Stimulated activated naive CD8-positive, alpha-beta T cell treated with anti-CD3 and anti-CD28 coated beads, Interleukin-15, amount 100 ng/mL, for 72 hours (primary cell): ENCODE measurements at regions not wholly inside any gene's neighbourhood (a gene's known extent, or its start where the extent isn't known, plus 50 kb on each side); places are given as distances from the start of the nearest gene placed in this dataset.
"Not testable (repeated sequence)": the region's sequence is repeated elsewhere in the genome, so short reads cannot be mapped to it uniquely, and the experiment has no call there.

Source experiments
- ATAC-seq: fragments of 150-1000 bp; cut with Tn5 transposase; 2 replicates; pipeline ENCODE4 v1.10.0; 2021; ENCODE audit warnings: mild to moderate bottlenecking, moderate library complexity
- DNase-seq, 2 donors: peaks; one replicate each; pipeline ENCODE4 v3.0.0; 2021 to 2022
- H3K27ac Mint-ChIP-seq, 2 donors: one replicate each; pipeline ENCODE4 v1.8.0; 2022; ENCODE audit warnings: mild to moderate bottlenecking in 2 of 2, mixed read lengths in 2 of 2, moderate library complexity in 2 of 2
- H3K27me3 Mint-ChIP-seq: one replicate; pipeline ENCODE4 v1.8.0; 2022; ENCODE audit warnings: mixed read lengths
- H3K4me1 Mint-ChIP-seq: one replicate; pipeline ENCODE4 v1.8.0; 2022; ENCODE audit warnings: mild to moderate bottlenecking, mixed read lengths
- H3K4me3 Mint-ChIP-seq, 2 donors: one replicate each; pipeline ENCODE4 v1.8.0; 2022; ENCODE audit warnings: mild to moderate bottlenecking in 2 of 2, mixed read lengths in 2 of 2, moderate library complexity in 1 of 2
- H3K9me3 Mint-ChIP-seq, 2 donors: one replicate each; pipeline ENCODE4 v1.8.0; 2022; ENCODE audit warnings: mixed read lengths in 2 of 2

GRCh38 chr3:44120721-44121582, 120.7 kb upstream of the TOPAZ1 start:
- Mint-ChIP-seq H3K4me1 (no peaks in the 10 kb centered on the region), H3K27me3 (peaks cover 32% of the 10 kb centered on the region), H3K27ac (peak overlapping the region in 1 of 2 donors; percentile 7), H3K4me3 (no peak overlapping the region), H3K9me3 (no peaks in the 10 kb centered on the region)
- DNase-seq (no peak), ATAC-seq (no peak)

- no peak for DNase-seq
- Mint-ChIP-seq H3K4me1 (peaks cover 15% of the 10 kb centered on the region), H3K27me3 (no peaks in the 10 kb centered on the region), H3K27ac (no peak overlapping the region), H3K9me3 (no peaks in the 10 kb centered on the region), H3K4me3 (no peak overlapping the region)
- ATAC-seq = no peak
Observed at GRCh38 chr3:44125246-44125645, 116.4 kb upstream of the TOPAZ1 start.

GRCh38 chr3:44125882-44126281, 115.8 kb upstream of the TOPAZ1 start:
- DNase-seq (no peak), ATAC-seq (no peak)
- no peak overlapping the region for H3K27ac Mint-ChIP-seq
- peaks cover 19% of the 10 kb centered on the region for H3K4me1 Mint-ChIP-seq
- H3K27me3 Mint-ChIP-seq = no peaks in the 10 kb centered on the region
- no peak overlapping the region for H3K4me3 Mint-ChIP-seq
- no peaks in the 10 kb centered on the region for H3K9me3 Mint-ChIP-seq

- Mint-ChIP-seq H3K4me3 (no peak overlapping the region), H3K9me3 (no peaks in the 10 kb centered on the region), H3K27me3 (peaks cover 19% of the 10 kb centered on the region), H3K27ac (peak overlapping the region in 1 of 2 donors; percentile 33), H3K4me1 (peaks cover 19% of the 10 kb centered on the region)
- ATAC-seq (no peak), DNase-seq (no peak)
Observed at GRCh38 chr3:44128057-44128775, 113.5 kb upstream of the TOPAZ1 start.

DNA sequence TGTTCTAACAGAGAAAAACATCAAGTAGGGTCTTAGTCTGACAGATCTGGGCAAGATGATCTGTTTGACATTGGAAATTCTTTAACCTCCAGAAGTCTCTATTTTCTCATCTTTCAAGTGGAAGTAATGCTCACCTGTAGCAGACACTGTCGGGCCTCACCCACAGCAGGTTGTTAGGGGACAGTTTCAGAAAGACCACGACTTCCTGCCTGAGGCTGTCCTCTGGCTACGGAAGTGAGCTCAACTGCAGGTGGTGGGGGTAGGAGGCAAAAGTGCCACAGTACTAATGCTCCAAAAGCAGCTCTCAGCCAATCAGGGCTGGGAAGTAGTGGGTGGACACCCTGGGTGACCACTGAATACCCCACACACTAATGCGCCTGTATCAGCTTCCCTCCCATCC, 111.4 kb upstream of the TOPAZ1 start:
- peaks cover 19% of the 10 kb centered on the region for H3K4me1 Mint-ChIP-seq
- H3K27me3 Mint-ChIP-seq = peaks cover 36% of the 10 kb centered on the region
- H3K27ac Mint-ChIP-seq = no peak overlapping the region
- no peak overlapping the region for H3K4me3 Mint-ChIP-seq
- ATAC-seq = peak; percentile 95
- H3K9me3 Mint-ChIP-seq = no peaks in the 10 kb centered on the region
- DNase-seq = peak; percentile 12 to 34

DNA sequence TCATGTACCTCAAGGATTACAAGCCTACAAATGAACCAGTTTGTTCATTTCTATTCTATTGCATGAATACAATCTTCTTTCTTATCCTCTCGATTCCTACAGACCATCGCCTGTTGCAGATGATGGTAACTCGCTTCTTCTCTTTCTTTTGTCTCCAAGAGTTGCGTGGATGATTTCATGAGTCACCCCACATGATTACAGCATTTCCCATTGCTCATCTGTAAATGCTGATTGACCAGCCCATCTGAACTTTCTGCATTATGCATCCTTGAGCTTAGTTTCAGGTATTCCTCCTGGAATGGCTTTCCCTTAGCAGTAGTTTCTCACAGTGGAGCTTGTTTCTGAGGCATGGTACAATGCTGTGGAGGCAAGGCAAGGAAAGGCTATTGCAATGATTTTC, 109.6 kb upstream of the TOPAZ1 start:
- no peaks in the 10 kb centered on the region for H3K9me3 Mint-ChIP-seq
- ATAC-seq (no peak), DNase-seq (no peak)
- H3K4me3 Mint-ChIP-seq = no peak overlapping the region
- H3K27me3 Mint-ChIP-seq = peaks cover 54% of the 10 kb centered on the region
- H3K4me1 Mint-ChIP-seq = peaks cover 19% of the 10 kb centered on the region
- no peak overlapping the region for H3K27ac Mint-ChIP-seq

- no peaks in the 10 kb centered on the region for H3K9me3 Mint-ChIP-seq
- no peak overlapping the region for H3K27ac Mint-ChIP-seq
- no peak overlapping the region for H3K4me3 Mint-ChIP-seq
- H3K4me1 Mint-ChIP-seq = peaks cover 19% of the 10 kb centered on the region
- no peak for DNase-seq
- no peak for ATAC-seq
- H3K27me3 Mint-ChIP-seq = peaks cover 54% of the 10 kb centered on the region
Observed at GRCh38 chr3:44132593-44132992, 109.1 kb upstream of the TOPAZ1 start.

GRCh38 chr3:44136421-44136820, 105.3 kb upstream of the TOPAZ1 start:
- Mint-ChIP-seq H3K27me3 (peaks cover 53% of the 10 kb centered on the region), H3K9me3 (no peaks in the 10 kb centered on the region), H3K27ac (no peak overlapping the region), H3K4me3 (no peak overlapping the region), H3K4me1 (no peaks in the 10 kb centered on the region)
- DNase-seq (no peak), ATAC-seq (no peak)

DNA sequence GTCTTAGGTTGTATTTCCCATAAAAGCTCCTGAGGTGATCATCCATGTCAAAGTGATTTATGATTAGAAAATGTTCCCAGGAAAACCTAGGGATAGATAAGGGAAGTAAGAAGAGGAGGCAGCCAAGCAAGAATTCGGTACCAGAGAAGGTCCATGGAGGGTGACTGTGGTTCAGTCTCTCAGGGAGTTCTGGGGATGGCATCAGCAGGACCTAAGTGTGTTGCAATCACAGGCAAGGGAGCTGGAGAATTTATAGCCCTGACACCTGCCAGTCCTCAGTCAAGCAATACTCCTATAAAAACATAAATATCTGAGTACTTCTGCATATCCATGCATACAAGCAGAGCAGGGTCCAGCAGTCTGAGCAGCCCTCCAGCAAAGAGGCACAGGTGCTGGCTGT, 95.6 kb upstream of the TOPAZ1 start:
- DNase-seq = no peak
- Mint-ChIP-seq H3K27ac (no peak overlapping the region), H3K27me3 (peaks cover 50% of the 10 kb centered on the region), H3K4me3 (no peak overlapping the region), H3K4me1 (no peaks in the 10 kb centered on the region), H3K9me3 (no peaks in the 10 kb centered on the region)
- ATAC-seq = no peak

- DNase-seq (no peak), ATAC-seq (no peak)
- peaks cover 38% of the 10 kb centered on the region for H3K27me3 Mint-ChIP-seq
- H3K9me3 Mint-ChIP-seq = no peaks in the 10 kb centered on the region
- no peaks in the 10 kb centered on the region for H3K4me1 Mint-ChIP-seq
- H3K27ac Mint-ChIP-seq = no peak overlapping the region
- no peak overlapping the region for H3K4me3 Mint-ChIP-seq
Observed at GRCh38 chr3:44159696-44160300, 81.9 kb upstream of the TOPAZ1 start.

DNA sequence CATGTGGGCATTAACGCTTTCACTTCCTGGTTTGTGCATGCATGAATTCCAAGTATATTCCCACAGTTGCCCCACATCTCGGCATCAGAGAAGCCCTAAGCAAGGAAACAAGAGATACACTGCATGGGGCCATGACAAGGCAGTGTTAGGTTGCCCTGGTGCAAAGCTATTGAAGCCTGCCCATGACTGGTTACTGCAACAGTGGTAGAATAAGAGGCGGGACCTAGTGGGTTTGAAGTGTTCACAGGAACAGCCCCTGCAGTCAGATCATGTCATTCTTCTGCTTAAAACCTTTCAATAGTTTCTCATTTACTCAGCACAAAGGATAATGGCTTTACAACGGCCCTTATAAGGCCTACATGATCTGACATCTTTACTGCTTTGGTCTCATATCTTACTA, 80.9 kb upstream of the TOPAZ1 start:
- DNase-seq = no peak
- ATAC-seq = peak; percentile 23
- H3K27ac Mint-ChIP-seq = no peak overlapping the region
- H3K9me3 Mint-ChIP-seq = no peaks in the 10 kb centered on the region
- no peaks in the 10 kb centered on the region for H3K4me1 Mint-ChIP-seq
- H3K4me3 Mint-ChIP-seq = no peak overlapping the region
- H3K27me3 Mint-ChIP-seq = peaks cover 35% of the 10 kb centered on the region

DNA sequence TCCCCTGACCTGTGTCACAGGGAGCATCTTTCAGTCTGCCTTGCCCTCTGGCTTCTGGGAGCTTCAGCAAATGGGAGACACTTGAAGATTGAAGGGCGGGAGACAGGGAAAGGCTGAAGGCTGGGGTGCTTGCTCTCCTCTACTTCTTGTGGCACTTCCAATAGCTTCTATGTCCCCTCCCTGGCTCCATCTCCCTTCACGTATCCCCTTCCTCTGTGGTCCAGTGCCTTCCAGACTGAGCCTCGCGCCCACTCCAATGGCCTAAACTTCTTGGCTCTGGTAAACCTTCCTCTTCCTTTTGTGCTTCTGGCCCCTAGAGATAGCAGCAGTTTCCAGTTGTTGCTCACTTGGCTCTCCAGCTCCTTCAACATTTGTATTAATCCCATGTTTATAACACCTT, 69.8 kb upstream of the TOPAZ1 start:
- Mint-ChIP-seq H3K4me1 (no peaks in the 10 kb centered on the region), H3K27ac (no peak overlapping the region), H3K27me3 (peaks cover 62% of the 10 kb centered on the region), H3K9me3 (peaks cover 5 to 10% of the 10 kb centered on the region in 2 donors), H3K4me3 (no peak overlapping the region)
- ATAC-seq = no peak
- DNase-seq = no peak

DNA sequence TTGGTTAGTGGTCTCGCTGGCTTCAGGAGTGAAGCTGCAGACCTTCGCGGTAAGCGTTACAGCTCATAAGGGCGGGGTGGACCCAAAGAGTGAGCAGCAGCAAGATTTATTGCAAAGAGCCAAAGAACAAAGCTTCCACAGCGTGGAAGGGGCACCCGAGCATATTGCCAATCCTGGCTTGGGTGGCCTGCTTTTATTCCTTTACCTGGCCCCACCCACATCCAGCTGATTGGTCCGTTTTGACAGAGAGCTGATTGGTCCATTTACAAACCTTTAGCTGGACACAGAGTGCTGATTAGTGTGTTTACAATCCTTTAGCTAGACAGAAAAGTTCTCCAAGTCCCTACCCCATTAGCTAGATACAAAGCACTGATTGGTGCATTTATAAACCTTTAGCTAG, 69.0 kb upstream of the TOPAZ1 start:
- not testable (repeated sequence) for DNase-seq, H3K4me3 Mint-ChIP-seq, H3K27ac Mint-ChIP-seq, ATAC-seq, H3K4me1 Mint-ChIP-seq
- peaks cover 62% of the 10 kb centered on the region for H3K27me3 Mint-ChIP-seq
- peaks cover 5 to 10% of the 10 kb centered on the region in 2 donors for H3K9me3 Mint-ChIP-seq

DNA sequence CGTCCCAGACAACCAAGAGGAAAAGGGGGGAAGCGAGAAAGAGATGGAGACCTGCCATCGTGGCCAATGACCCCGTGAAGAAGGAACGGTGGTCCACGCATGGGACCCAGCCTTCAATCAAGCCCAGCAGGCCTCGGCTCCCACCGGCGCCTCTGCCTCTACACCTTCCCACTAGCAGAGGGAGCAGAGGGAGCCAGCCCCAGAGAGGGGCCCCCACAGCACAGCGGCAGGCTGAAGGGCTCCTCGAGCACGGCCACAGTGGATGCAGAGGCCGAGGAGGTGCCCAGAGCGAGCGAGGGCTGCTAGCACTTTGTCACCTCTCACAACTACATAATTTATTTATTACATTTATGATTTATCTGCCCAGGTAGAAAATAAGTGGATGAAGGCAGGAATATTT, 68.4 kb upstream of the TOPAZ1 start:
- peaks cover 60% of the 10 kb centered on the region for H3K27me3 Mint-ChIP-seq
- H3K4me1 Mint-ChIP-seq = no peaks in the 10 kb centered on the region
- H3K9me3 Mint-ChIP-seq = peaks cover 5 to 10% of the 10 kb centered on the region in 2 donors
- ATAC-seq = no peak
- no peak for DNase-seq
- no peak overlapping the region for H3K4me3 Mint-ChIP-seq
- H3K27ac Mint-ChIP-seq = no peak overlapping the region

DNA sequence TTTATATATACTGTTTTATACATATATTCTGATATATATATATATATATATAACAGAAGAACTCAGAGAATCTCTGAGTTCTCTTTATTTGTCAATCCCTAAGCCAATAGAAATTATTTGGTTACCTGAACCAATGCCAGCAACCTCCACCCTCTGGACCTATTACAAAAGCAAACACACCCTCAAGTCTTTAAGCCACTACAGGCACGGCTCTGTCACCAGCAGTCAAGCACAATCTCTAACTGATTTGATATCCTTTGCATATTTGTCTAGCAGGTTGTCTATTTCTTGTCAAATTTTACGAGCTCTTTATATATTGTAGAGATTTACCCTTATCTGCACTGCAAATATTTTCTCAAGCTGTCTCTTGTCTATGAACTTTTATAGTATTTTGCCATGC, 66.6 kb upstream of the TOPAZ1 start:
- Mint-ChIP-seq H3K4me1 (no peaks in the 10 kb centered on the region), H3K4me3 (no peak overlapping the region), H3K9me3 (peaks cover 5 to 10% of the 10 kb centered on the region in 2 donors), H3K27me3 (peaks cover 53% of the 10 kb centered on the region), H3K27ac (no peak overlapping the region)
- ATAC-seq (no peak), DNase-seq (no peak)

DNA sequence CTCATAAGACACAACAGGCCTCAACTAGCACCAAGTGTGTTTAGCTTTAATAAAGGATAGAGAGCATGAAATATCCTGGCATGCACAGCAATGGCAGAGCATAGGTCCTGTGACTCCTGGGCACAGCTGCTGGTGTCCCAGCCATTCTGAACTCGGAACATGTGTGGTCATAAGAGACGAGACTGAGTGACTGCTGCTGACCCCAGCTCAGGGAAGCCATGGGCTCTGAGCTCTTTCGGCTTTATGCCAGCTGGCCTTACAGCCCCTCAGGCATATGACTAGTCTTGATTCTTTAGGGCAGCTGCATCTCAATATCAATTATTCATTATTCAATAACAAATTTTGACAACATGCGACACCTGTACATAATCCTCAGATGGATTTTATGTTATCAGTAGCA, 62.4 kb upstream of the TOPAZ1 start:
- Mint-ChIP-seq H3K4me3 (no peak overlapping the region), H3K27ac (no peak overlapping the region), H3K4me1 (no peaks in the 10 kb centered on the region), H3K27me3 (peaks cover 18% of the 10 kb centered on the region), H3K9me3 (no peaks in the 10 kb centered on the region)
- DNase-seq (no peak), ATAC-seq (no peak)
